HCT116 (cell line): ENCODE measurements at regions not wholly inside any gene's neighbourhood (a gene's known extent, or its start where the extent isn't known, plus 50 kb on each side); places are given as distances from the start of the nearest gene placed in this dataset.

ENCODE experiments used
- ATAC-seq: fragments of 200-7000 bp; cut with Tn5 transposase; 2 replicates; pipeline ENCODE4 v1.9.1; 2020; ENCODE audit warnings: mild to moderate bottlenecking, moderate library complexity
- BruUV-seq: library from RNA; stranded (reverse); fragments of 400-500 nt; replicated peaks from 2 replicates; lab custom pipeline; 2021; lab: Mats Ljungman, UMichigan
- CTCF ChIA-PET: fragments of 300-600 bp; sonication (Branson Sonifier 250); formaldehyde crosslinking; loops from one replicate; lab custom pipeline; 2021; ENCODE audit warnings: antibody characterized with exemption; lab: Charles Lee
- POLR2A ChIA-PET: fragments of 300-600, 350-600 bp; sonication (Branson Sonifier 250); formaldehyde crosslinking; loops from one replicate; lab custom pipeline; 2021; ENCODE audit warnings: antibody characterized with exemption; lab: Charles Lee
- RAD21 ChIA-PET, 2 experiments: fragments of 300-600 bp; sonication (Branson Sonifier 250); formaldehyde crosslinking; loops; one replicate each; lab custom pipeline; 2023; ENCODE audit warnings: low total read pairs in 2 of 2; ENCODE audit not compliant: uncharacterized antibody in 2 of 2, unreplicated experiment in 2 of 2, low non-redundant PET in 1 of 2; lab: Charles Lee
- DNase-seq: peaks from one replicate; pipeline ENCODE4 v3.0.0-alpha.2; 2010; ENCODE audit warnings: low read depth, low spot score
- H2AFZ ChIP-seq: fragments of 200-600 bp; shearing (Covaris generic), sonication (generic); 2 replicates; pipeline ENCODE4 v1.6.1; 2017; ENCODE audit warnings: low read depth, mixed run types, mixed read lengths, antibody characterized with exemption, low read length; ENCODE audit not compliant: poor library complexity, severe bottlenecking
- H3K27ac ChIP-seq: 2 replicates; pipeline ENCODE4 v1.5.1; 2012; ENCODE audit warnings: low read depth, low read length
- H3K27me3 ChIP-seq: fragments of 200-600 bp; sonication (generic); 2 replicates; pipeline ENCODE4 v1.6.1; 2016; ENCODE audit warnings: mixed run types, low read length, mixed read lengths; ENCODE audit not compliant: insufficient read depth
- H3K36me3 ChIP-seq, 2 experiments: fragments of 200-500 bp in 1 of 2; fragments of 200-600 bp in 1 of 2; sonication (Bioruptor generic) in 1 of 2; sonication (generic) in 1 of 2; 2 replicates each; pipeline versions ENCODE4 v1.5.1 to v1.6.1; 2014 to 2016; ENCODE audit warnings: low read length in 2 of 2, inconsistent platforms in 1 of 2, mixed read lengths in 1 of 2, mixed run types in 1 of 2; ENCODE audit not compliant: insufficient read depth in 2 of 2, control insufficient read depth in 1 of 2
- H3K4me1 ChIP-seq, 2 experiments: fragments of 200-600 bp in 1 of 2; sonication (generic) in 1 of 2; 2 replicates each; pipeline versions ENCODE4 v1.5.1 to v1.6.1; 2012 to 2017; ENCODE audit warnings: low read length in 2 of 2, inconsistent platforms in 1 of 2, mild to moderate bottlenecking in 1 of 2, mixed read lengths in 1 of 2, mixed run types in 1 of 2, moderate library complexity in 1 of 2; ENCODE audit not compliant: insufficient read depth in 2 of 2, control insufficient read depth in 1 of 2
- H3K4me2 ChIP-seq: fragments of 200-600 bp; sonication (generic); 2 replicates; pipeline ENCODE4 v1.6.1; 2017; ENCODE audit warnings: mixed run types, low read length, mixed read lengths
- H3K4me3 ChIP-seq, 2 experiments: fragments of 200-600 bp in 1 of 2; sonication (generic) in 1 of 2; replicated peaks in 1 of 2; 2 replicates each; pipeline ENCODE4 v1.5.1; 2011 to 2016; ENCODE audit warnings: low read length in 2 of 2, control low read depth in 1 of 2, low read depth in 1 of 2, mild to moderate bottlenecking in 1 of 2, mixed read lengths in 1 of 2, mixed run types in 1 of 2
- H3K79me2 ChIP-seq: fragments of 200-600 bp; sonication (generic); 2 replicates; pipeline ENCODE4 v1.6.1; 2017; ENCODE audit warnings: mild to moderate bottlenecking, mixed run types, low read length, moderate library complexity, mixed read lengths; ENCODE audit not compliant: insufficient read depth
- H3K9ac ChIP-seq: fragments of 200-600 bp; sonication (generic); 2 replicates; pipeline ENCODE4 v1.6.1; 2016; ENCODE audit warnings: low read length, mixed read lengths
- H3K9me2 ChIP-seq: fragments of 200-600 bp; sonication (generic), shearing (Covaris generic); 2 replicates; pipeline ENCODE4 v1.6.1; 2017; ENCODE audit warnings: mixed run types, mild to moderate bottlenecking, moderate library complexity; ENCODE audit not compliant: insufficient read depth
- H3K9me3 ChIP-seq, 2 experiments: fragments of 200-500 bp in 1 of 2; fragments of 200-600 bp in 1 of 2; sonication (Bioruptor generic) in 1 of 2; sonication (generic) in 1 of 2; 2 replicates each; pipeline ENCODE4 v1.6.1; 2014 to 2017; ENCODE audit warnings: low read length in 2 of 2, mixed read lengths in 2 of 2, inconsistent platforms in 1 of 2, low read depth in 1 of 2, mild to moderate bottlenecking in 1 of 2, mixed run types in 1 of 2, moderate library complexity in 1 of 2; ENCODE audit not compliant: control insufficient read depth in 1 of 2, insufficient read depth in 1 of 2
- H4K20me1 ChIP-seq: fragments of 200-600 bp; sonication (generic), shearing (Covaris generic); 2 replicates; pipeline ENCODE4 v1.6.1; 2017; ENCODE audit warnings: mixed run types, mild to moderate bottlenecking, moderate library complexity; ENCODE audit not compliant: insufficient read depth
- ATF3 ChIP-seq: IDR thresholded peaks from 2 replicates; pipeline ENCODE4 v1.6.1; 2012
- CEBPB ChIP-seq: IDR thresholded peaks from 2 replicates; pipeline ENCODE4 v1.6.1; 2012; ENCODE audit warnings: low read depth
- CTCF ChIP-seq, 3 experiments: fragments of 200-600 bp in 1 of 3; sonication (generic) in 1 of 3; IDR thresholded peaks in 2 of 3; conservative IDR thresholded peaks in 1 of 3; 2 replicates each; pipeline ENCODE4 v1.5.1; 2012 to 2017; ENCODE audit warnings: low read depth in 2 of 3, low read length in 2 of 3, antibody characterized with exemption in 1 of 3, borderline replicate concordance in 1 of 3, control low read depth in 1 of 3, mild to moderate bottlenecking in 1 of 3, mixed read lengths in 1 of 3, mixed run types in 1 of 3, moderate library complexity in 1 of 3; ENCODE audit not compliant: insufficient read depth in 1 of 3
- EGR1 ChIP-seq: IDR thresholded peaks from 2 replicates; pipeline ENCODE4 v1.6.1; 2012; ENCODE audit warnings: low read depth
- ELF1 ChIP-seq: IDR thresholded peaks from 2 replicates; pipeline ENCODE4 v1.6.1; 2012; ENCODE audit warnings: low read depth, borderline replicate concordance
- EZH2phosphoT487 ChIP-seq: fragments of 200-600 bp; IDR thresholded peaks from 2 replicates; pipeline ENCODE4 v1.6.1; 2018; ENCODE audit warnings: antibody characterized with exemption, borderline replicate concordance
- FOSL1 ChIP-seq: IDR thresholded peaks from 2 replicates; pipeline ENCODE4 v1.6.1; 2012; ENCODE audit warnings: low read depth
- JUND ChIP-seq: IDR thresholded peaks from 2 replicates; pipeline ENCODE4 v1.6.1; 2012
- MAX ChIP-seq: IDR thresholded peaks from 2 replicates; pipeline ENCODE4 v1.6.1; 2012
- POLR2A ChIP-seq: IDR thresholded peaks from 2 replicates; pipeline ENCODE4 v1.7.0; 2011; ENCODE audit warnings: borderline replicate concordance; ENCODE audit not compliant: insufficient read depth, insufficient read length; ENCODE audit errors: extremely low read depth
- POLR2AphosphoS5 ChIP-seq: IDR thresholded peaks from 2 replicates; pipeline ENCODE4 v1.6.1; 2011; ENCODE audit warnings: mild to moderate bottlenecking, low read depth, low read length, moderate library complexity
- RAD21 ChIP-seq: IDR thresholded peaks from 2 replicates; pipeline ENCODE4 v1.6.1; 2012; ENCODE audit warnings: low read depth, mild to moderate bottlenecking
- REST ChIP-seq: IDR thresholded peaks from 2 replicates; pipeline ENCODE4 v1.6.1; 2012; ENCODE audit warnings: low read depth
- SIN3A ChIP-seq: IDR thresholded peaks from 2 replicates; pipeline ENCODE4 v1.6.1; 2012; ENCODE audit warnings: low read depth
- SP1 ChIP-seq: IDR thresholded peaks from 2 replicates; pipeline ENCODE4 v1.6.1; 2012; ENCODE audit warnings: low read depth
- SRF ChIP-seq: IDR thresholded peaks from 2 replicates; pipeline ENCODE4 v1.6.1; 2012; ENCODE audit warnings: low read depth
- ZFX ChIP-seq: fragments of 450-650 bp; IDR thresholded peaks from 2 replicates; pipeline ENCODE4 v1.6.1; 2017
- ZNF274 ChIP-seq: fragments of 200-500 bp; sonication (Bioruptor generic); IDR thresholded peaks from 2 replicates; pipeline ENCODE4 v1.6.1; 2014; ENCODE audit warnings: mild to moderate bottlenecking, low read depth, low read length, inconsistent platforms
- intact Hi-C: fragments of 100-400 bp; cut with micrococcal nuclease; formaldehyde crosslinking; loops from 2 replicates; pipeline ENCODE4 v1.10.0; 2022

- H3K36me3 ChIP-seq: no peaks in the 10 kb centered on the region
- intact Hi-C loops: no loop called here
- no peak for TF ChIP-seq POLR2A
- TF ChIP-seq SRF: no peak
- no peak for TF ChIP-seq POLR2AphosphoS5
- no peak for TF ChIP-seq EGR1
- no peak for TF ChIP-seq CTCF (IDR thresholded peaks at IDR 0.05 in 2 of 3, conservative IDR thresholded peaks at IDR 0.05 in 1 of 3; ENCODE audit: borderline replicate concordance in 1 of 3, insufficient read depth in 1 of 3, low read depth in 2 of 3, low read length in 2 of 3)
- TF ChIP-seq CEBPB: no peak
- no peak for TF ChIP-seq SP1
- TF ChIP-seq SIN3A: no peak
- no peak for TF ChIP-seq EZH2phosphoT487
- TF ChIP-seq JUND: no peak
- no peaks in the 10 kb centered on the region for H4K20me1 ChIP-seq
- H3K4me1 ChIP-seq: no peaks in the 10 kb centered on the region
- ATAC-seq (no peak), DNase-seq (no peak)
- H3K4me3 ChIP-seq: no peak overlapping the region
- no TSS peak for BruUV-seq
- no peaks in the 10 kb centered on the region for H3K9me2 ChIP-seq
- CTCF ChIA-PET: no interaction called here
- H2AFZ ChIP-seq: no peak overlapping the region
- no peak overlapping the region for H3K4me2 ChIP-seq
- no peaks in the 10 kb centered on the region for H3K79me2 ChIP-seq
- RAD21 ChIA-PET: no interaction called here
- no peaks in the 10 kb centered on the region for H3K9me3 ChIP-seq
- no peak overlapping the region for H3K27ac ChIP-seq
- POLR2A ChIA-PET: no interaction called here
- no peak overlapping the region for H3K9ac ChIP-seq
- no peaks in the 10 kb centered on the region for H3K27me3 ChIP-seq
Measured at GRCh38 chr5:53298841-53299240, 181.6 kb upstream of the FST start.

- no peaks in the 10 kb centered on the region for H3K27me3 ChIP-seq
- no peak overlapping the region for H2AFZ ChIP-seq
- H3K4me3 ChIP-seq: no peak overlapping the region
- H3K4me1 ChIP-seq: no peaks in the 10 kb centered on the region
- no peaks in the 10 kb centered on the region for H3K9me2 ChIP-seq
- H3K4me2 ChIP-seq: no peak overlapping the region
- H3K9me3 ChIP-seq: no peaks in the 10 kb centered on the region
- no peak overlapping the region for H3K27ac ChIP-seq
- ATAC-seq (no peak), DNase-seq (no peak)
- CTCF ChIA-PET: no interaction called here
- RAD21 ChIA-PET: no interaction called here
- BruUV-seq: no TSS peak
- no peaks in the 10 kb centered on the region for H3K36me3 ChIP-seq
- POLR2A ChIA-PET: no interaction called here
- no peak overlapping the region for H3K9ac ChIP-seq
- H3K79me2 ChIP-seq: no peaks in the 10 kb centered on the region
- H4K20me1 ChIP-seq: no peaks in the 10 kb centered on the region
- intact Hi-C loops: no loop called here
- TF ChIP-seq SRF (no peak), SIN3A (no peak), ELF1 (no peak), ZFX (no peak), MAX (no peak), FOSL1 (no peak), REST (no peak), SP1 (no peak), CEBPB (no peak), RAD21 (no peak), ATF3 (no peak), ZNF274 (no peak), EGR1 (no peak), POLR2A (no peak)
Measured at GRCh38 chr5:53302529-53302928, 177.9 kb upstream of the FST start.
